ENCODE measurements at regions not wholly inside any gene's neighbourhood (a gene's known extent, or its start where the extent isn't known, plus 50 kb on each side); places are given as distances from the start of the nearest gene placed in this dataset.

DNA sequence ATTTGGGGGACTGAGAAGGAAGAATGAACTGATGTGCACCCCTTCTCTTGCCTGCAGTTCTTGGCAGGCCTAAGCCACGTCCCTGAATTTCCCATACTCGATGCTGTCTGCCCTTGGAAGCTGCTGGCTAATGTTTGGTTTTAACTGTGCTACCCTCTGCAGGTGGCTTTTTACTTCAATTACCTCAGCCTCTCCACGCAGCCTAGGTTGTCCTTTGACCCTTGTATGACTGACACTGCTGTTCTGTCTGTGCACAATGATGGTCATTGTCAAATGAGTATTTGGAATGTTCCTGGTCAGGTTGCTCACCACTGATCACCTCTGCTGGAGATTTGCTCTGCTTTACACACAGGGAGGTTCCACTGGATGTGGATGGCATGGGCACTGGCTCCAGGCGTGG is 137.1 kb downstream of the ZNF518B start:
- H3K36me3 ChIP-seq: no peaks in the 10 kb centered on the region
- no peak for DNase-seq
- intact Hi-C loops (cut with DNase I): no loop called here

DNA sequence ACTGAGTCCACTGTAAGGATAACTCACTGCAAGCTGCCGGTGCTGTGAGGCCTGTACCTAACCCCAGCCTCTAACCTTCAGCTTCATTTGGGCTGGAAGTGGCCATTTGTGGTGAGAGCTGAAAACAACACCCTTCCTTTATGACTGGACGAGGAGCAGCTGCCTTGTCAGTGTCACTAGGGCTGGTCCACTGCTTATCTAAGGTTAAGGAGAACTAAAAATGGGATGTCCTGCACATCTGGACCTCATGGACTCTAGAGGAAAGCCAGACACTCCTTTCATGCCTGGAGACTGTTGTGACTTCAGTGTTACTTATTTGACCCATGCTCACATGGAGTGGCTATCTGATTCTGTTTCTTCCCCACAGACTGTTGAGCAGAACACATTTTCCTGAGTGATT is 139.9 kb downstream of the ZNF518B start:
- intact Hi-C loops (cut with DNase I): no loop called here
- ATAC-seq (no peak), DNase-seq (no peak)
- Histone ChIP-seq H3K27me3 (no peaks in the 10 kb centered on the region), H3K27ac (no peak overlapping the region), H3K4me3 (no peak overlapping the region), H3K4me1 (no peaks in the 10 kb centered on the region), H3K36me3 (no peaks in the 10 kb centered on the region), H3K9me3 (no peaks in the 10 kb centered on the region)
- TF ChIP-seq POLR2A (IDR thresholded peaks at IDR 0.05): no peak
- TF ChIP-seq, protein P1, sequence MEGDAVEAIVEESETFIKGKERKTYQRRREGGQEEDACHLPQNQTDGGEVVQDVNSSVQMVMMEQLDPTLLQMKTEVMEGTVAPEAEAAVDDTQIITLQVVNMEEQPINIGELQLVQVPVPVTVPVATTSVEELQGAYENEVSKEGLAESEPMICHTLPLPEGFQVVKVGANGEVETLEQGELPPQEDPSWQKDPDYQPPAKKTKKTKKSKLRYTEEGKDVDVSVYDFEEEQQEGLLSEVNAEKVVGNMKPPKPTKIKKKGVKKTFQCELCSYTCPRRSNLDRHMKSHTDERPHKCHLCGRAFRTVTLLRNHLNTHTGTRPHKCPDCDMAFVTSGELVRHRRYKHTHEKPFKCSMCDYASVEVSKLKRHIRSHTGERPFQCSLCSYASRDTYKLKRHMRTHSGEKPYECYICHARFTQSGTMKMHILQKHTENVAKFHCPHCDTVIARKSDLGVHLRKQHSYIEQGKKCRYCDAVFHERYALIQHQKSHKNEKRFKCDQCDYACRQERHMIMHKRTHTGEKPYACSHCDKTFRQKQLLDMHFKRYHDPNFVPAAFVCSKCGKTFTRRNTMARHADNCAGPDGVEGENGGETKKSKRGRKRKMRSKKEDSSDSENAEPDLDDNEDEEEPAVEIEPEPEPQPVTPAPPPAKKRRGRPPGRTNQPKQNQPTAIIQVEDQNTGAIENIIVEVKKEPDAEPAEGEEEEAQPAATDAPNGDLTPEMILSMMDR (IDR thresholded peaks at IDR 0.05): no peak
- WGBS (ENCODE audit: insufficient coverage, low coverage, low lambda C conversion rate, missing lambda C conversion rate): 33% methylated on average over 1 of the region's 2 CpGs

More for the DNA sequence above, 137.1 kb downstream of the ZNF518B start:
- no peak overlapping the region for H3K27ac ChIP-seq
- TF ChIP-seq POLR2A (IDR thresholded peaks at IDR 0.05): no peak
- TF ChIP-seq, protein P1 (IDR thresholded peaks at IDR 0.05): no peak
- H3K27me3 ChIP-seq: no peaks in the 10 kb centered on the region
- no peaks in the 10 kb centered on the region for H3K9me3 ChIP-seq
- H3K4me1 ChIP-seq: no peaks in the 10 kb centered on the region
- no peak overlapping the region for H3K4me3 ChIP-seq
- WGBS (ENCODE audit: insufficient coverage, low coverage, low lambda C conversion rate, missing lambda C conversion rate): 37% methylated on average over 4 of the region's 4 CpGs
- ATAC-seq: no peak

DNA sequence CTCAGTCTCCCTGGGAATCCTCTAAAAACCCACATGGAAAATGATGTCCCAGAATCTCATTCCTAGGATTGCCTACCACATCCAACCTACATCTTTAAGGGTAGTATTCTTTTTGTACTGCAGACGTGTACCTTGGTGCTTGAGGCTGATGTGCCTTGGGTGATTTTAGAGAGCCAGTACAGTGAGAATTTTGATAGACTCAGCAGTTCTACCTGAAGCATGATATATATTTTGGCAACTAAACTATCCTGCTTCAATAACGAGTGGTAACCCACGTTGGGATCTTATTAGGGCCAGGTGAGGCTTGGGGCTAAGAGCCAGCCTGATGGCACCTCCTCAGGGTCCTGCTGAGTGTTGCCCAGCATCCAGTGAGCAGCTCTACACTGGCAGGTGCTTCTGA is 140.4 kb downstream of the ZNF518B start:
- DNase-seq (no peak), ATAC-seq (no peak)
- Histone ChIP-seq H3K4me1 (no peaks in the 10 kb centered on the region), H3K9me3 (no peaks in the 10 kb centered on the region), H3K4me3 (no peak overlapping the region), H3K27me3 (no peaks in the 10 kb centered on the region), H3K27ac (no peak overlapping the region), H3K36me3 (no peaks in the 10 kb centered on the region)
- TF ChIP-seq POLR2A (IDR thresholded peaks at IDR 0.05): no peak
- TF ChIP-seq, protein P1 (IDR thresholded peaks at IDR 0.05): no peak
- intact Hi-C loops (cut with DNase I): no loop called here
- 67% methylated on average over 2 of the region's 3 CpGs for WGBS (ENCODE audit: insufficient coverage, low coverage, low lambda C conversion rate, missing lambda C conversion rate)

DNA sequence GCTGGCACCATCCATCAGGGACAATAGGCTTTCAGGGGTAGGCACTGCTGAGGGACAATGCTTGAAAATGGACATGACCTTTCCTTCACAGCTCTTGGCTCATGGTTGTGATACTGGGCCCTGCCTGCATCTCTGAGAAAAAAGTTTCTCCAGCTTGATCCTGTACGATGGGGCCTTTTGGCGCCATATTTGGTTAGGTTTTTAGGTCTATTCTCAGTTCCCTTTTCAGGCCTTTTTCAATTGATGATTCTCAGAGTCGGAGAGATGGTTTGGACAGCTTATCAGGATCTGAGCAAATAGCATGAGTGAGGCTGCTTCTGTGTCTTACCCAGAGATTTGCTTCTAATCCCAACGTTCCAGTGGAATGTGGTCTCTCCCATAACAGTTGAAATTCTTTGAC is 141.6 kb downstream of the ZNF518B start:
- Histone ChIP-seq H3K9me3 (no peaks in the 10 kb centered on the region), H3K36me3 (no peaks in the 10 kb centered on the region), H3K4me1 (no peaks in the 10 kb centered on the region), H3K27ac (no peak overlapping the region), H3K27me3 (no peaks in the 10 kb centered on the region), H3K4me3 (no peak overlapping the region)
- DNase-seq (no peak), ATAC-seq (no peak)
- WGBS (ENCODE audit: insufficient coverage, low coverage, low lambda C conversion rate, missing lambda C conversion rate): 78% methylated on average over 4 of the region's 4 CpGs
- intact Hi-C loops (cut with DNase I): no loop called here
- no peak for TF ChIP-seq POLR2A (IDR thresholded peaks at IDR 0.05)
- TF ChIP-seq, protein P1 (IDR thresholded peaks at IDR 0.05): no peak

DNA sequence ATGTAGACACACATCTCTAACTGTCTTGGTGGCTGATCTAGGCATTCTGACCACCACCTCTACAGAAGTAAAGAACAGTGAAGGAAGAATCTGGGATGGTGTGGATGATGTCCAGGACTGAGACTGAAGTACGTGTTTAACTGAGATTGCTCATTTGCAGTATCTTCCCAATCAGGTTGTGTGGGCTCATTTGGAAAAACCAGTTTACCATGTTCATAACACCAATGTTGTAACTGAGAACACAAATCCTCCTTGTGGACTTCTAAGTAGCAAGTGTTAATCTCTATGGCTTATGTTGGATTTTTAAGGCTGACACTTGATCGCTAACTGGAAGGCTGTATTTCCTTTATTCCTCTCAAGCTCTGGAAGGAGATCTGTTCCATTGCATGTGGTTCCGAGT is 144.7 kb downstream of the ZNF518B start:
- Histone ChIP-seq H3K4me3 (no peak overlapping the region), H3K27me3 (no peaks in the 10 kb centered on the region), H3K4me1 (no peaks in the 10 kb centered on the region), H3K36me3 (no peaks in the 10 kb centered on the region), H3K27ac (no peak overlapping the region), H3K9me3 (no peaks in the 10 kb centered on the region)
- intact Hi-C loops (cut with DNase I): no loop called here
- WGBS (ENCODE audit: insufficient coverage, low coverage, low lambda C conversion rate, missing lambda C conversion rate): 73% methylated on average over 3 of the region's 3 CpGs
- no peak for DNase-seq
- no peak for ATAC-seq
- no peak for TF ChIP-seq POLR2A (IDR thresholded peaks at IDR 0.05)
- TF ChIP-seq, protein P1 (IDR thresholded peaks at IDR 0.05): no peak
